ENCODE measurements at regions not wholly inside any gene's neighbourhood (a gene's known extent, or its start where the extent isn't known, plus 50 kb on each side); places are given as distances from the start of the nearest gene placed in this dataset.

DNA sequence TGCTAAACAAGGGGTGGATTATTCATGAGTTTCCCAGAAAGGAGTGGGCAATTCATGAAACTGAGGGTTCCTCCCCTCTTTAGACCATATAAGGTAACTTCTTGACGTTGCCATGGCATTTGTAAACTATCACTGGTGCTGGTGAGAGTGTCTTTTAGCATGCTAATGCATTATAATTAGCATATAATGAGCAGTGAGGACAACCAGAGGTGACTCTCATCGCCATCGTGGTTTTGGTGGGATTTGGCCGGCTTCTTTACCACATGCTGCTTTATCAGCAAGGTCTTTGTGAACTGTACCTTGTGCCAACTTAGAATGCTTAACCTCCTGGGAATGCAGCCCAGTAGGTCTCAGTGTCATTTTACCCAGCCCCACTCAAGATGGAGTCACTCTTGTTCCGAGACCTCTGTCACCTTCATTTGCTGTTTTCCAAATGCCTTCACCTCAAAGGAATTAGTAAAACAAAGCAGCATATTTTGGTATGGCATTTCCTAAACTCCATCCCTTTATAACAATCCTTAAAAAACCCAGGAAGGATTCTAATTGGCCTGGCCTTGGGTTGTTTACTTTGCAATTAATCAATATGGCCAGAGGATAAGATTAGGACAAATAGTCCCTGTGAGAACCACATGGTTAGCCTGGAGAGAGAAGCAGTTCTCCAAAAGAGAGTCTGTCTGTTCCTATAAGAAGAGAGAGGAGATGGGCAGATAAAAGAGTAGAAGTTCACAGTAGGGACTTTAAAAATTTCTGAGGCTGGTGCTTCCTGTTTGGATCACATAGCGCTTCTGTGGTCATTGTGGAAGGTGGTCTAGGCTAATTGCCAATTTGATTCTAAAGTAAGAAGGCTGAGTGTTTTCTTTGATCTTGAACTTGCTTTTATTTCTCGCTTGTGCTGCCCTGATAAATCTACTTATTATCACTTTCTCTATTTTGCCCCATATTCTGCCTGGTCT is 155.2 kb upstream of the EOMES start:
- H3K27me3 ChIP-seq = no peaks in the 10 kb centered on the region
- no peaks in the 10 kb centered on the region for H3K36me3 ChIP-seq
- H3K4me1 ChIP-seq = no peaks in the 10 kb centered on the region
- no peak for TF ChIP-seq EZH2 (IDR thresholded peaks at IDR 0.05)
- TF ChIP-seq EZH2phosphoT487 (IDR thresholded peaks at IDR 0.05) = no peak
- TF ChIP-seq, protein P1, sequence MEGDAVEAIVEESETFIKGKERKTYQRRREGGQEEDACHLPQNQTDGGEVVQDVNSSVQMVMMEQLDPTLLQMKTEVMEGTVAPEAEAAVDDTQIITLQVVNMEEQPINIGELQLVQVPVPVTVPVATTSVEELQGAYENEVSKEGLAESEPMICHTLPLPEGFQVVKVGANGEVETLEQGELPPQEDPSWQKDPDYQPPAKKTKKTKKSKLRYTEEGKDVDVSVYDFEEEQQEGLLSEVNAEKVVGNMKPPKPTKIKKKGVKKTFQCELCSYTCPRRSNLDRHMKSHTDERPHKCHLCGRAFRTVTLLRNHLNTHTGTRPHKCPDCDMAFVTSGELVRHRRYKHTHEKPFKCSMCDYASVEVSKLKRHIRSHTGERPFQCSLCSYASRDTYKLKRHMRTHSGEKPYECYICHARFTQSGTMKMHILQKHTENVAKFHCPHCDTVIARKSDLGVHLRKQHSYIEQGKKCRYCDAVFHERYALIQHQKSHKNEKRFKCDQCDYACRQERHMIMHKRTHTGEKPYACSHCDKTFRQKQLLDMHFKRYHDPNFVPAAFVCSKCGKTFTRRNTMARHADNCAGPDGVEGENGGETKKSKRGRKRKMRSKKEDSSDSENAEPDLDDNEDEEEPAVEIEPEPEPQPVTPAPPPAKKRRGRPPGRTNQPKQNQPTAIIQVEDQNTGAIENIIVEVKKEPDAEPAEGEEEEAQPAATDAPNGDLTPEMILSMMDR (IDR thresholded peaks at IDR 0.05) = no peak
- H3K9me3 Mint-ChIP-seq = no peaks in the 10 kb centered on the region
- H3K4me3 Mint-ChIP-seq = no peak overlapping the region
- no peaks in the 10 kb centered on the region for H3K4me1 Mint-ChIP-seq
- H3K9ac ChIP-seq = no peak overlapping the region
- no peaks in the 10 kb centered on the region for H3K79me2 ChIP-seq (ENCODE audit: low read depth)
- H3K36me3 Mint-ChIP-seq = no peaks in the 10 kb centered on the region
- no peak overlapping the region for H2AFZ ChIP-seq (replicated peaks)
- no peak overlapping the region for H3K4me3 ChIP-seq
- peaks cover 2% of the 10 kb centered on the region for H3K27me3 Mint-ChIP-seq (ENCODE audit: insufficient read depth, low read depth)
- no peak overlapping the region for H3K27ac Mint-ChIP-seq
- no peak overlapping the region for H3K27ac ChIP-seq
- no peaks in the 10 kb centered on the region for H4K20me1 ChIP-seq (ENCODE audit: low read depth)
- H3K9me3 ChIP-seq (ENCODE audit: low read depth) = no peaks in the 10 kb centered on the region
- no peaks in the 10 kb centered on the region for H3F3A ChIP-seq (ENCODE audit: low read depth)
- DNase-seq (ENCODE audit: low spot score) = no peak
- no peak overlapping the region for H3K4me2 ChIP-seq

DNA sequence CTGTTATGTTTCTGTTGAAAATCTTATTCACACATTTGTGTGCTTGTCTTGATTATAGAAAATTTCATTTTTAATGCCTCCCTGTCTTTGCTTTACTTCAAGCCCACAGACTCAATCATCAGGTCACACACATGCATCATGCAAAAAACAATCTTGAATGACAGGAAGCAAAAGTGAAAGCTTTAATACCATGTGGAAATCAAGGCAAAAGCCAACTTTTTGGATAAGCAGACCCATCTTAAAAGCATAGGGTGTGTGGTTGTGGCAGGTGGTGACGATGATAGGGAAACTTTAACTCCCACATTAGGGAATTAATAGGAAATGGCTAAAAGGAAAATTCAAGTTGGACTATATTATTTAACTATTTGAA is 155.9 kb upstream of the EOMES start:
- no peaks in the 10 kb centered on the region for H3K27me3 ChIP-seq
- H3K36me3 ChIP-seq = no peaks in the 10 kb centered on the region
- H3K27ac ChIP-seq = no peak overlapping the region
- H3K9ac ChIP-seq = no peak overlapping the region
- Mint-ChIP-seq H3K9me3 (no peaks in the 10 kb centered on the region), H3K4me3 (no peak overlapping the region), H3K27me3 (ENCODE audit: insufficient read depth, low read depth) (no peaks in the 10 kb centered on the region), H3K36me3 (no peaks in the 10 kb centered on the region), H3K27ac (no peak overlapping the region), H3K4me1 (no peaks in the 10 kb centered on the region)
- no peaks in the 10 kb centered on the region for H3K9me3 ChIP-seq (ENCODE audit: low read depth)
- no peaks in the 10 kb centered on the region for H3K79me2 ChIP-seq (ENCODE audit: low read depth)
- TF ChIP-seq EZH2phosphoT487 (IDR thresholded peaks at IDR 0.05) = no peak
- TF ChIP-seq, protein P1 (IDR thresholded peaks at IDR 0.05) = no peak
- TF ChIP-seq EZH2 (IDR thresholded peaks at IDR 0.05) = no peak
- no peak overlapping the region for H2AFZ ChIP-seq (replicated peaks)
- H4K20me1 ChIP-seq (ENCODE audit: low read depth) = no peaks in the 10 kb centered on the region
- H3K4me3 ChIP-seq = no peak overlapping the region
- DNase-seq (ENCODE audit: low spot score) = no peak
- H3K4me1 ChIP-seq = peaks cover under 1% of the 10 kb centered on the region
- H3F3A ChIP-seq (ENCODE audit: low read depth) = no peaks in the 10 kb centered on the region
- H3K4me2 ChIP-seq = no peak overlapping the region

DNA sequence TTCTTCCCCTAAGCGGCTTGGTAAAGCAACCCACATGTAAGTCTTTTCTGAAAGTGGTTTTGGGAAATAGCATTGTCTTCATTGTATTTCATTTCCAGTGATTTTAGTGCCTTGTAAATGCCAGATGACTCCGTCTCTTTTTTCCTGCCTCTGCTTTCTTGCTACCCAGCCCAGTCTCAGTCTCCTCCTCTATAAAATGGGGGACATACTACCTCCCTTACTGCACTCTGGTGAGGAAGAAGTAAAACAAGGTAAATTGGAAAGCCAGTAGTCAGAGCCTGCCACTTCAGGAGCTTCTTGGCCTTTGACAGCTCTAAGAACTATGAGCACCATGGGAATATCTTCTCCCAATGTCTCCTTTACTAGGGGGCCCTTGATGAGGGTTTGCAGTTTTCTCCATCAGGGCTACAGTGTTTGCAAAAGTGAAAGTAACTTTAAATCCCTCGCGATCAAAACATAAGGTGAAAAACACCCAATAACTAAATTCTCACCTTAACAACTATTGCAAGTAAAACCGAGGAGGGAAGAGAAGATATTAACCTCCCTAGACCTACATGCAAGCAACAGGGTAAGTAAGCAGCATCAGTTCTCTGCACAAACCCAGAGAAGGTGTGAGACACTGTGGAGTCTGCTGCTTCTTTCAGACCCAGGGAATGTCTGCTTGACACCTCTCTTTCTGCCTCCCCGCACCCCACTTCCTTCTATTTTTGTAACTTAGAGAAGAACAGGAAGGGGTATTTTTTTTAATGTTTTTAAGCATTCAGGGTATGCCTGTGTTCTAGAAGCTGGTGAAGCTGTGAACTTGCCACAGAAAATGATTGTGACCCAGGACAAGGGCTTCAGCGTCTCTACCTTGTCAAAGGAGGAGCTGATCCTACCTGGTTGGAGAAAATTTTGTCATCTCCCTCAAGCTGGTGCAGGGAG is 159.1 kb upstream of the EOMES start:
- TF ChIP-seq EZH2phosphoT487 (IDR thresholded peaks at IDR 0.05) (no peak), EZH2 (IDR thresholded peaks at IDR 0.05) (no peak)
- TF ChIP-seq, protein P1 (IDR thresholded peaks at IDR 0.05) = no peak
- H3K36me3 Mint-ChIP-seq = no peaks in the 10 kb centered on the region
- no peaks in the 10 kb centered on the region for H3K27me3 Mint-ChIP-seq (ENCODE audit: insufficient read depth, low read depth)
- H3K4me2 ChIP-seq = no peak overlapping the region
- H2AFZ ChIP-seq (replicated peaks) = no peak overlapping the region
- DNase-seq (ENCODE audit: low spot score) = no peak
- no peak overlapping the region for H3K9ac ChIP-seq
- no peaks in the 10 kb centered on the region for H3K79me2 ChIP-seq (ENCODE audit: low read depth)
- no peak overlapping the region for H3K4me3 ChIP-seq
- no peak overlapping the region for H3K27ac ChIP-seq
- no peaks in the 10 kb centered on the region for H3K36me3 ChIP-seq
- no peaks in the 10 kb centered on the region for H3K27me3 ChIP-seq
- no peaks in the 10 kb centered on the region for H3K9me3 Mint-ChIP-seq
- peaks cover 18% of the 10 kb centered on the region for H3K4me1 ChIP-seq
- H3K9me3 ChIP-seq (ENCODE audit: low read depth) = no peaks in the 10 kb centered on the region
- H3K4me1 Mint-ChIP-seq = peaks cover 4% of the 10 kb centered on the region
- H4K20me1 ChIP-seq (ENCODE audit: low read depth) = no peaks in the 10 kb centered on the region
- no peaks in the 10 kb centered on the region for H3F3A ChIP-seq (ENCODE audit: low read depth)
- no peak overlapping the region for H3K27ac Mint-ChIP-seq
- no peak overlapping the region for H3K4me3 Mint-ChIP-seq
